Cardiac fibroblast (primary cell): ENCODE measurements at regions not wholly inside any gene's neighbourhood (a gene's known extent, or its start where the extent isn't known, plus 50 kb on each side); places are given as distances from the start of the nearest gene placed in this dataset.

ENCODE experiments used
- DNase-seq, 2 donors: peaks; one replicate each; pipeline versions ENCODE4 v3.0.0 to v3.0.0-alpha.2; 2010; ENCODE audit warnings: low read depth in 2 of 2
- H3K4me3 ChIP-seq, 2 donors: replicated peaks in 1 of 2; 1 replicate in 1 of 2; 2 replicates in 1 of 2; pipeline ENCODE4 v1.5.1; 2011; ENCODE audit warnings: low read depth in 2 of 2, low read length in 2 of 2, mild to moderate bottlenecking in 2 of 2, moderate library complexity in 1 of 2
- TF ChIP-seq, protein P1 (sequence below): IDR thresholded peaks from one replicate; pipeline ENCODE4 v1.5.1; 2011; ENCODE audit warnings: low read depth, mild to moderate bottlenecking, low read length, inconsistent platforms

DNA sequence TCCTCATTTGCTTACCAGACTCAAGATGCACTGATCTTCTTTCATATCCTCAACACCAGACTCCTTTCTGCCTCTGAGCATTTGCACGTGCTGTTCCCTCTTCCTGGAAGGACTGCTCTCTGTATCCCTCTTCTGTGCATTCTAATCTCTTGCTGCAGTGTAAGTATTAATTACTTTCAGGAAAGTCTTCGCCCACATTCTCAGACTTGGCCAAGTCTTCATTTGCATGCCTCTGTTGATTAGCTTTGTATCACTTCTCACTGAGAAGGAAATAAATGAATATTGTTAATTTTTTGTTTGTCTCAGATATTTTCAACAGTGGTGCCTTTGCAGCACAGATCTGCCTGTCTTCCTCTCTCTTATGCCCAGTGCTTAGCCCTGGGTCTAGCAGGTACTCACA, 50.3 kb upstream of the RAB3GAP2 start:
- H3K4me3 ChIP-seq: no peak overlapping the region
- TF ChIP-seq, protein P1, sequence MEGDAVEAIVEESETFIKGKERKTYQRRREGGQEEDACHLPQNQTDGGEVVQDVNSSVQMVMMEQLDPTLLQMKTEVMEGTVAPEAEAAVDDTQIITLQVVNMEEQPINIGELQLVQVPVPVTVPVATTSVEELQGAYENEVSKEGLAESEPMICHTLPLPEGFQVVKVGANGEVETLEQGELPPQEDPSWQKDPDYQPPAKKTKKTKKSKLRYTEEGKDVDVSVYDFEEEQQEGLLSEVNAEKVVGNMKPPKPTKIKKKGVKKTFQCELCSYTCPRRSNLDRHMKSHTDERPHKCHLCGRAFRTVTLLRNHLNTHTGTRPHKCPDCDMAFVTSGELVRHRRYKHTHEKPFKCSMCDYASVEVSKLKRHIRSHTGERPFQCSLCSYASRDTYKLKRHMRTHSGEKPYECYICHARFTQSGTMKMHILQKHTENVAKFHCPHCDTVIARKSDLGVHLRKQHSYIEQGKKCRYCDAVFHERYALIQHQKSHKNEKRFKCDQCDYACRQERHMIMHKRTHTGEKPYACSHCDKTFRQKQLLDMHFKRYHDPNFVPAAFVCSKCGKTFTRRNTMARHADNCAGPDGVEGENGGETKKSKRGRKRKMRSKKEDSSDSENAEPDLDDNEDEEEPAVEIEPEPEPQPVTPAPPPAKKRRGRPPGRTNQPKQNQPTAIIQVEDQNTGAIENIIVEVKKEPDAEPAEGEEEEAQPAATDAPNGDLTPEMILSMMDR: no peak
- DNase-seq: no peak
